Ammon's horn (tissue), 1 donor: ENCODE measurements at regions not wholly inside any gene's neighbourhood (a gene's known extent, or its start where the extent isn't known, plus 50 kb on each side); places are given as distances from the start of the nearest gene placed in this dataset.
"Not testable (repeated sequence)": the region's sequence is repeated elsewhere in the genome, so short reads cannot be mapped to it uniquely, and the experiment has no call there.

Experiments
- DNase-seq: peaks from one replicate; pipeline ENCODE4 v3.0.0-alpha.2; 2016; ENCODE audit warnings: low spot score

- DNase-seq = no peak
Observed at GRCh38 chr17:13442361-13442760, 159.4 kb downstream of the HS3ST3A1 start.

GRCh38 chr17:13441873-13442272 is 159.9 kb downstream of the HS3ST3A1 start:
- no peak for DNase-seq

GRCh38 chr17:13437966-13438779 is 163.6 kb downstream of the HS3ST3A1 start:
- no peak for DNase-seq

- no peak for DNase-seq
Observed at GRCh38 chr17:13435230-13435629, 166.5 kb downstream of the HS3ST3A1 start.

- DNase-seq = no peak
Observed at GRCh38 chr17:13429201-13429600, 172.5 kb downstream of the HS3ST3A1 start.

- no peak for DNase-seq
Observed at GRCh38 chr17:13428611-13429042, 173.1 kb downstream of the HS3ST3A1 start.

GRCh38 chr17:13426991-13427390 is 174.7 kb downstream of the HS3ST3A1 start:
- DNase-seq = no peak

- no peak for DNase-seq
Observed at GRCh38 chr17:13425390-13425789, 176.3 kb downstream of the HS3ST3A1 start.

- DNase-seq = peak; percentile 12
Observed at GRCh38 chr17:13421581-13422130, 180.1 kb downstream of the HS3ST3A1 start.

GRCh38 chr17:13420878-13421277 is 180.9 kb downstream of the HS3ST3A1 start:
- DNase-seq = no peak

GRCh38 chr17:13420418-13420826 is 181.3 kb downstream of the HS3ST3A1 start:
- DNase-seq = no peak

GRCh38 chr17:13419676-13420075 is 182.1 kb downstream of the HS3ST3A1 start:
- no peak for DNase-seq

GRCh38 chr17:13418891-13419290 is 182.8 kb downstream of the HS3ST3A1 start:
- no peak for DNase-seq

GRCh38 chr17:13417381-13417950 is 184.3 kb downstream of the HS3ST3A1 start:
- no peak for DNase-seq

- no peak for DNase-seq
Observed at GRCh38 chr17:13416748-13417363, 184.9 kb downstream of the HS3ST3A1 start.

- DNase-seq = peak; percentile 52
Observed at GRCh38 chr17:13415871-13416416, 185.8 kb downstream of the HS3ST3A1 start.

GRCh38 chr17:13415200-13415599 is 186.5 kb downstream of the HS3ST3A1 start:
- not testable (repeated sequence) for DNase-seq

- no peak for DNase-seq
Observed at GRCh38 chr17:13413001-13413400, 188.7 kb downstream of the HS3ST3A1 start.

GRCh38 chr17:13410874-13411273 is 190.9 kb downstream of the HS3ST3A1 start:
- DNase-seq = no peak

- DNase-seq = no peak
Observed at GRCh38 chr17:13410214-13410613, 191.5 kb downstream of the HS3ST3A1 start.

GRCh38 chr17:13409455-13409854 is 192.3 kb downstream of the HS3ST3A1 start:
- DNase-seq = no peak

GRCh38 chr17:13407381-13407780 is 194.3 kb downstream of the HS3ST3A1 start:
- DNase-seq = no peak

GRCh38 chr17:13405807-13406206 is 195.9 kb downstream of the HS3ST3A1 start:
- DNase-seq = no peak
